Stomach (tissue), 8 donors: ENCODE measurements at regions not wholly inside any gene's neighbourhood (a gene's known extent, or its start where the extent isn't known, plus 50 kb on each side); places are given as distances from the start of the nearest gene placed in this dataset.

Experiments used
- DNase-seq, 2 donors: peaks; one replicate each; pipeline versions ENCODE4 v3.0.0 to v3.0.0-alpha.2; 2013 to 2019
- H3K27ac ChIP-seq, 5 donors: fragments of 200-600 bp in 4 of 5; sonication (generic) in 4 of 5; one replicate each; pipeline ENCODE4 v1.5.1; 2013 to 2019; ENCODE audit warnings: mild to moderate bottlenecking in 1 of 5, moderate library complexity in 1 of 5
- H3K27me3 ChIP-seq, 3 donors: fragments of 200-600 bp; sonication (generic); one replicate each; pipeline ENCODE4 v1.5.1; 2017 to 2019; ENCODE audit warnings: mixed run types in 1 of 3
- H3K36me3 ChIP-seq, 4 donors: fragments of 200-600 bp; sonication (generic); 1 replicate in 3 of 4; 2 replicates in 1 of 4; pipeline ENCODE4 v1.5.1; 2016 to 2019
- H3K4me1 ChIP-seq, 4 donors: fragments of 200-600 bp; sonication (generic); one replicate each; pipeline ENCODE4 v1.5.1; 2016 to 2019
- H3K4me3 ChIP-seq, 4 donors: fragments of 200-600 bp; sonication (generic) in 3 of 4; one replicate each; pipeline ENCODE4 v1.5.1; 2016 to 2019; ENCODE audit warnings: mild to moderate bottlenecking in 1 of 4
- H3K9me3 ChIP-seq, 4 donors: fragments of 200-600 bp; sonication (generic); one replicate each; pipeline ENCODE4 v1.5.1; 2016 to 2019
- CTCF ChIP-seq, 7 experiments: fragments of 450-650 bp in 4 of 7; fragments of 200-600 bp in 3 of 7; sonication (generic) in 3 of 7; IDR thresholded peaks; one replicate each; pipeline ENCODE4 v1.5.1; 2016 to 2019; ENCODE audit warnings: antibody characterized with exemption in 7 of 7, control low read depth in 2 of 7, mild to moderate bottlenecking in 1 of 7
- EP300 ChIP-seq: sonication (generic); formaldehyde crosslinking; IDR thresholded peaks from one replicate; pipeline ENCODE4 v1.6.1; 2017; ENCODE audit warnings: antibody characterized with exemption
- POLR2A ChIP-seq, 4 donors: fragments of 450-650 bp; IDR thresholded peaks; one replicate each; pipeline ENCODE4 v1.6.1; 2016; ENCODE audit warnings: antibody characterized with exemption in 4 of 4, control low read depth in 2 of 4, mild to moderate bottlenecking in 1 of 4, moderate library complexity in 1 of 4
- POLR2AphosphoS5 ChIP-seq, 3 donors: sonication (generic); formaldehyde crosslinking; IDR thresholded peaks; one replicate each; pipeline ENCODE4 v1.6.1; 2016; ENCODE audit warnings: antibody characterized with exemption in 3 of 3
- WGBS, 5 donors: extraction: QIAGEN DNeasy Blood & Tissue Kit in 3 of 5; methylation state at CpG; one replicate each; pipeline versions ENCODE4 v1.1.5 to v1.1.7; 2013 to 2018; 5-methylcytosine and 5-hydroxymethylcytosine counted together
- intact Hi-C: fragments of 100-400 bp; cut with DNase I; formaldehyde crosslinking; loops from one replicate; pipeline ENCODE4 v1.15.1; 2023; ENCODE audit warnings: low total_unique reads
- donor health status: healthy with polysubstance abuse.
- donor health status: Bipolar disorder and iron deficiency.
- donor health status: healthy.

- 91 to 95% (median 92%) methylated on average over 5 of the region's 5 CpGs for WGBS, 5 donors
- intact Hi-C loops, result no loop called here
- no peaks in the 10 kb centered on the region for H3K4me1 ChIP-seq
- no peak overlapping the region for H3K4me3 ChIP-seq
- TF ChIP-seq POLR2AphosphoS5 (IDR thresholded peaks at IDR 0.05) (no peak), POLR2A (IDR thresholded peaks at IDR 0.05) (no peak), CTCF (IDR thresholded peaks at IDR 0.05) (no peak), EP300 (no peak)
- no peaks in the 10 kb centered on the region for H3K27me3 ChIP-seq
- peaks cover 0 to 4% (median 0%) of the 10 kb centered on the region in 4 donors for H3K9me3 ChIP-seq
- no peaks in the 10 kb centered on the region for H3K36me3 ChIP-seq
- H3K27ac ChIP-seq, result no peak overlapping the region
- DNase-seq, result no peak
These were observed 153.0 kb downstream of the PLCE1 start for GRCh38 chr10:94146746-94147145.

- no peaks in the 10 kb centered on the region for H3K4me1 ChIP-seq
- DNase-seq, result no peak
- no peak overlapping the region for H3K27ac ChIP-seq
- H3K4me3 ChIP-seq, result no peak overlapping the region
- H3K9me3 ChIP-seq, result peaks cover 0 to 4% (median 0%) of the 10 kb centered on the region in 4 donors
- TF ChIP-seq POLR2A (IDR thresholded peaks at IDR 0.05) (no peak), CTCF (IDR thresholded peaks at IDR 0.05) (no peak), EP300 (no peak), POLR2AphosphoS5 (IDR thresholded peaks at IDR 0.05) (no peak)
- H3K36me3 ChIP-seq, result no peaks in the 10 kb centered on the region
- H3K27me3 ChIP-seq, result no peaks in the 10 kb centered on the region
- 86 to 93% (median 91%) methylated on average over 2 of the region's 2 CpGs for WGBS, 5 donors
- intact Hi-C loops, result no loop called here
These were observed 156.0 kb downstream of the PLCE1 start for GRCh38 chr10:94149702-94150101.

GRCh38 chr10:94150541-94151184, 156.9 kb downstream of the PLCE1 start:
- Histone ChIP-seq H3K27me3 (no peaks in the 10 kb centered on the region), H3K27ac (no peak overlapping the region), H3K4me3 (no peak overlapping the region), H3K4me1 (peaks cover 0 to 3% (median 0%) of the 10 kb centered on the region in 4 donors), H3K9me3 (peaks cover 0 to 3% (median 0%) of the 10 kb centered on the region in 4 donors), H3K36me3 (no peaks in the 10 kb centered on the region)
- 68 to 84% (median 83%) methylated on average over 1 of the region's 1 CpG for WGBS, 5 donors
- no peak for TF ChIP-seq EP300
- TF ChIP-seq CTCF (IDR thresholded peaks at IDR 0.05), result no peak
- no peak for TF ChIP-seq POLR2A (IDR thresholded peaks at IDR 0.05)
- no peak for TF ChIP-seq POLR2AphosphoS5 (IDR thresholded peaks at IDR 0.05)
- no peak for DNase-seq
- intact Hi-C loops, result no loop called here

- TF ChIP-seq EP300 (no peak), POLR2AphosphoS5 (IDR thresholded peaks at IDR 0.05) (no peak), CTCF (IDR thresholded peaks at IDR 0.05) (no peak), POLR2A (IDR thresholded peaks at IDR 0.05) (no peak)
- no peaks in the 10 kb centered on the region for H3K36me3 ChIP-seq
- no peaks in the 10 kb centered on the region for H3K27me3 ChIP-seq
- intact Hi-C loops, result no loop called here
- H3K9me3 ChIP-seq, result no peaks in the 10 kb centered on the region
- peaks cover 0 to 8% (median 0%) of the 10 kb centered on the region in 4 donors for H3K4me1 ChIP-seq
- DNase-seq, result no peak
- 82 to 90% (median 87%) methylated on average over 4 of the region's 4 CpGs for WGBS, 5 donors
- H3K4me3 ChIP-seq, result no peak overlapping the region
- no peak overlapping the region for H3K27ac ChIP-seq
These were observed 162.1 kb downstream of the PLCE1 start for GRCh38 chr10:94155722-94156271.
